Inferior parietal cortex (tissue), 1 donor: ENCODE measurements at regions not wholly inside any gene's neighbourhood (a gene's known extent, or its start where the extent isn't known, plus 50 kb on each side); places are given as distances from the start of the nearest gene placed in this dataset.

Experiments used
- DNase-seq: peaks from one replicate; pipeline ENCODE4 v3.0.0-alpha.2; 2016; ENCODE audit errors: extremely low spot score

GRCh38 chr3:115469649-115470048 is 153.7 kb upstream of the GAP43 start:
- DNase-seq: no peak

- DNase-seq: no peak
Observed at GRCh38 chr3:115470254-115470653, 153.1 kb upstream of the GAP43 start.

- DNase-seq: no peak
Observed at GRCh38 chr3:115475178-115476041, 147.9 kb upstream of the GAP43 start.

- DNase-seq: no peak
Observed at GRCh38 chr3:115476472-115476871, 146.8 kb upstream of the GAP43 start.

GRCh38 chr3:115478359-115478758 is 145.0 kb upstream of the GAP43 start:
- no peak for DNase-seq

- DNase-seq: no peak
Observed at GRCh38 chr3:115486880-115487279, 136.4 kb upstream of the GAP43 start.

GRCh38 chr3:115487968-115488367 is 135.3 kb upstream of the GAP43 start:
- DNase-seq: no peak

- DNase-seq: no peak
Observed at GRCh38 chr3:115488409-115488808, 134.9 kb upstream of the GAP43 start.

GRCh38 chr3:115494826-115495225 is 128.5 kb upstream of the GAP43 start:
- no peak for DNase-seq

- DNase-seq: no peak
Observed at GRCh38 chr3:115498421-115498820, 124.9 kb upstream of the GAP43 start.

GRCh38 chr3:115498898-115499297 is 124.4 kb upstream of the GAP43 start:
- DNase-seq: no peak

GRCh38 chr3:115499666-115500065 is 123.6 kb upstream of the GAP43 start:
- DNase-seq: no peak

- DNase-seq: no peak
Observed at GRCh38 chr3:115500795-115501194, 122.5 kb upstream of the GAP43 start.

GRCh38 chr3:115502128-115502527 is 121.2 kb upstream of the GAP43 start:
- DNase-seq: no peak

GRCh38 chr3:115503394-115503793 is 119.9 kb upstream of the GAP43 start:
- no peak for DNase-seq

- no peak for DNase-seq
Observed at GRCh38 chr3:115508562-115508961, 114.7 kb upstream of the GAP43 start.

- peak; percentile 38 for DNase-seq
Observed at GRCh38 chr3:115512565-115513415, 110.5 kb upstream of the GAP43 start.

GRCh38 chr3:115513416-115513800 is 109.9 kb upstream of the GAP43 start:
- peak; percentile 24 for DNase-seq

GRCh38 chr3:115517457-115518050 is 105.8 kb upstream of the GAP43 start:
- DNase-seq: no peak

- peak; percentile 57 for DNase-seq
Observed at GRCh38 chr3:115518100-115518852, 105.0 kb upstream of the GAP43 start.

- DNase-seq: no peak
Observed at GRCh38 chr3:115520241-115520640, 103.1 kb upstream of the GAP43 start.
